Thymus (tissue), 11 donors: ENCODE measurements at regions not wholly inside any gene's neighbourhood (a gene's known extent, or its start where the extent isn't known, plus 50 kb on each side); places are given as distances from the start of the nearest gene placed in this dataset.
"Not testable (repeated sequence)": the region's sequence is repeated elsewhere in the genome, so short reads cannot be mapped to it uniquely, and the experiment has no call there.

Source experiments
- DNase-seq, 9 donors: peaks; one replicate each; pipeline ENCODE4 v3.0.0-alpha.2; 2013; ENCODE audit warnings: low spot score in 9 of 9, low read depth in 6 of 9, missing footprints in 1 of 9
- H3K27ac ChIP-seq, 2 donors: one replicate each; pipeline ENCODE4 v1.5.1; 2013; ENCODE audit warnings: control low read depth in 1 of 2, low read depth in 1 of 2, low read length in 1 of 2, mild to moderate bottlenecking in 1 of 2, moderate library complexity in 1 of 2
- H3K27me3 ChIP-seq, 2 donors: one replicate each; pipeline ENCODE4 v1.5.1; 2013; ENCODE audit warnings: low read length in 1 of 2; ENCODE audit not compliant: control insufficient read depth in 2 of 2, insufficient read depth in 1 of 2
- H3K36me3 ChIP-seq, 2 donors: one replicate each; pipeline ENCODE4 v1.5.1; 2013; ENCODE audit warnings: low read length in 1 of 2, mild to moderate bottlenecking in 1 of 2, moderate library complexity in 1 of 2; ENCODE audit not compliant: control insufficient read depth in 2 of 2, insufficient read depth in 2 of 2
- H3K4me1 ChIP-seq, 2 donors: one replicate each; pipeline ENCODE4 v1.5.1; 2013; ENCODE audit warnings: low read length in 2 of 2; ENCODE audit not compliant: control insufficient read depth in 2 of 2, insufficient read depth in 2 of 2
- H3K4me3 ChIP-seq, 2 donors: one replicate each; pipeline ENCODE4 v1.5.1; 2013; ENCODE audit warnings: low read length in 2 of 2, control low read depth in 1 of 2, mild to moderate bottlenecking in 1 of 2
- H3K9me3 ChIP-seq, 2 donors: one replicate each; pipeline ENCODE4 v1.5.1; 2013; ENCODE audit warnings: low read length in 1 of 2, mild to moderate bottlenecking in 1 of 2; ENCODE audit not compliant: control insufficient read depth in 2 of 2, insufficient read depth in 1 of 2
- WGBS: extraction: QIAGEN DNeasy Blood & Tissue Kit; methylation state at CpG from one replicate; pipeline ENCODE4 v1.1.7; 2013; 5-methylcytosine and 5-hydroxymethylcytosine counted together
- donor health status: healthy.

GRCh38 chr9:65414249-65414648 lies 129.2 kb upstream of the FOXD4L5 start:
- H3K27me3 ChIP-seq, H3K27ac ChIP-seq, H3K36me3 ChIP-seq, H3K4me1 ChIP-seq, H3K4me3 ChIP-seq, DNase-seq: not testable (repeated sequence)
- 60% methylated on average over 4 of the region's 4 CpGs for WGBS
- H3K9me3 ChIP-seq, result peaks cover 6 to 27% of the 10 kb centered on the region in 2 donors

- WGBS, result 80% methylated on average over 5 of the region's 5 CpGs
- H3K4me3 ChIP-seq, H3K4me1 ChIP-seq, H3K36me3 ChIP-seq, H3K27me3 ChIP-seq, DNase-seq, H3K27ac ChIP-seq: not testable (repeated sequence)
- H3K9me3 ChIP-seq, result peaks cover 7 to 27% of the 10 kb centered on the region in 2 donors
Measured at GRCh38 chr9:65413371-65413770, 128.4 kb upstream of the FOXD4L5 start.

- Histone ChIP-seq H3K4me3 (no peak overlapping the region), H3K27me3 (no peaks in the 10 kb centered on the region), H3K4me1 (no peaks in the 10 kb centered on the region), H3K36me3 (no peaks in the 10 kb centered on the region), H3K9me3 (peaks cover 12 to 29% of the 10 kb centered on the region in 2 donors), H3K27ac (no peak overlapping the region)
- 84% methylated on average over 8 of the region's 8 CpGs for WGBS
- no peak for DNase-seq
Measured at GRCh38 chr9:65411901-65412300, 126.9 kb upstream of the FOXD4L5 start.

GRCh38 chr9:65411336-65411735 lies 126.3 kb upstream of the FOXD4L5 start:
- Histone ChIP-seq H3K4me1 (no peaks in the 10 kb centered on the region), H3K27ac (no peak overlapping the region), H3K9me3 (peaks cover 12 to 30% of the 10 kb centered on the region in 2 donors), H3K27me3 (no peaks in the 10 kb centered on the region), H3K4me3 (no peak overlapping the region), H3K36me3 (no peaks in the 10 kb centered on the region)
- no peak for DNase-seq
- 91% methylated on average over 9 of the region's 9 CpGs for WGBS

GRCh38 chr9:65410926-65411325 lies 125.9 kb upstream of the FOXD4L5 start:
- Histone ChIP-seq H3K36me3 (no peaks in the 10 kb centered on the region), H3K27ac (no peak overlapping the region), H3K27me3 (no peaks in the 10 kb centered on the region), H3K9me3 (peaks cover 14 to 33% of the 10 kb centered on the region in 2 donors), H3K4me1 (no peaks in the 10 kb centered on the region), H3K4me3 (no peak overlapping the region)
- no peak for DNase-seq
- WGBS, result 76% methylated on average over 14 of the region's 14 CpGs

- Histone ChIP-seq H3K4me1 (no peaks in the 10 kb centered on the region), H3K36me3 (no peaks in the 10 kb centered on the region), H3K27ac (no peak overlapping the region), H3K9me3 (peaks cover 18 to 36% of the 10 kb centered on the region in 2 donors), H3K27me3 (no peaks in the 10 kb centered on the region), H3K4me3 (no peak overlapping the region)
- WGBS, result 87% methylated on average over 14 of the region's 14 CpGs
- DNase-seq, result no peak
Measured at GRCh38 chr9:65409471-65409980, 124.5 kb upstream of the FOXD4L5 start.

- not testable (repeated sequence) for H3K27ac ChIP-seq, H3K27me3 ChIP-seq, H3K4me1 ChIP-seq, H3K36me3 ChIP-seq, H3K4me3 ChIP-seq, DNase-seq
- H3K9me3 ChIP-seq, result peaks cover 18 to 40% of the 10 kb centered on the region in 2 donors
- WGBS, result 87% methylated on average over 14 of the region's 14 CpGs
Measured at GRCh38 chr9:65408806-65409205, 123.8 kb upstream of the FOXD4L5 start.

- not testable (repeated sequence) for H3K36me3 ChIP-seq, H3K27me3 ChIP-seq, H3K4me3 ChIP-seq, H3K4me1 ChIP-seq, H3K27ac ChIP-seq, DNase-seq
- WGBS, result 89% methylated on average over 10 of the region's 10 CpGs
- peaks cover 20 to 36% of the 10 kb centered on the region in 2 donors for H3K9me3 ChIP-seq
Measured at GRCh38 chr9:65406625-65407024, 121.6 kb upstream of the FOXD4L5 start.

- 85% methylated on average over 11 of the region's 11 CpGs for WGBS
- peaks cover 20 to 31% of the 10 kb centered on the region in 2 donors for H3K9me3 ChIP-seq
- DNase-seq, H3K27me3 ChIP-seq, H3K4me3 ChIP-seq, H3K36me3 ChIP-seq, H3K27ac ChIP-seq, H3K4me1 ChIP-seq: not testable (repeated sequence)
Measured at GRCh38 chr9:65405766-65406165, 120.8 kb upstream of the FOXD4L5 start.

- no peaks in the 10 kb centered on the region for H3K36me3 ChIP-seq
- WGBS, result 65% methylated on average over 6 of the region's 6 CpGs
- H3K27me3 ChIP-seq, result no peaks in the 10 kb centered on the region
- H3K9me3 ChIP-seq, result peaks cover 19 to 30% of the 10 kb centered on the region in 2 donors
- no peak for DNase-seq
- no peaks in the 10 kb centered on the region for H3K4me1 ChIP-seq
- H3K4me3 ChIP-seq, result no peak overlapping the region
- H3K27ac ChIP-seq, result no peak overlapping the region
Measured at GRCh38 chr9:65405253-65405652, 120.2 kb upstream of the FOXD4L5 start.
